NB4 (cell line): ENCODE measurements at regions not wholly inside any gene's neighbourhood (a gene's known extent, or its start where the extent isn't known, plus 50 kb on each side); places are given as distances from the start of the nearest gene placed in this dataset.

Source experiments
- DNase-seq: peaks from one replicate; pipeline ENCODE4 v3.0.0; 2010; ENCODE audit warnings: low read depth
- H3K4me3 ChIP-seq: one replicate; pipeline ENCODE4 v1.5.1; 2011; ENCODE audit warnings: mild to moderate bottlenecking, low read depth, low read length, moderate library complexity
- CTCF ChIP-seq: IDR thresholded peaks from one replicate; pipeline ENCODE4 v1.5.1; 2012; ENCODE audit warnings: low read depth, low read length
- MAX ChIP-seq: IDR thresholded peaks from 2 replicates; pipeline ENCODE4 v1.6.1; 2011; ENCODE audit warnings: low read depth, low read length
- MYC ChIP-seq: IDR thresholded peaks from 2 replicates; pipeline ENCODE4 v1.6.1; 2011; ENCODE audit warnings: low read depth, low read length
- POLR2A ChIP-seq: IDR thresholded peaks from 2 replicates; pipeline ENCODE4 v1.6.1; 2011; ENCODE audit warnings: mild to moderate bottlenecking; ENCODE audit not compliant: insufficient read length; ENCODE audit errors: extremely low read depth

DNA sequence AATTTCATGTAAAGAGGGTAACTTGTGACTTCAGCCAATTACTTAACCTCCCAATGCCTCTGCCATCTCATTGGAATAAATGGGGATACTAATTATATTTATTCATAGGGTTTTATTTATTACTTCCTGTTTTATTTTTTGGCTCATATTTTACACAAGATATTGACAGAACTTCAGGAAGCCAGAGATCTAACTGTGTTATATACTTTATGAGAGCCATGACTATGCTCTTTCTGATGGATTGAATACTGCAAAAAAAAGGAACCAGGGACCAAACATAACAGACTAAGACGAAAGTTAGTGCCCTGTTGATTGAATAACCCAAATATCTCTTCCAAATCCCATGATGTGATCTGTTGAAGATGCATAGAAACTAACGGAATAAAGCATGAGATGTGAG is 243.3 kb upstream of the STARD13 start:
- no peak for DNase-seq
- TF ChIP-seq MYC (no peak), MAX (no peak), POLR2A (no peak), CTCF (no peak)

DNA sequence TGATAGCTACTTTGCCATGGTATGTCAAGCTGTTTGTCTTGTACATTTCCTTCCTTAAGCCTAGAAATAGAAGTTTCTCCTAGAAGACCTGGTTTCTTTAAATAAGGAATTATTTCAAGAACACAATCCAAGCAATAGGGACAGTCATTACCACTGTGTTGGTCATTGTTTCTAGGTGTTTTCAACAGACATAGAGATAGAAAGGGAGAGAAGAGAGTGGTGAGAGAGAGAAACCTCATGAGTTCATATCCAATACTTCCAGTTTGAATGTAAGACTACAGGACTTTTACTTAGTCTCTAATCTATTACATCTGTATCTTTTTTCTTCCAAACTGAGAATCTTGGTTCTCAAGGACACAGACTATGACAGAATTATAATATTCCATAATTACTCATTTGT is 245.9 kb upstream of the STARD13 start:
- no peak for TF ChIP-seq MAX
- no peak for TF ChIP-seq CTCF
- no peak for TF ChIP-seq POLR2A
- TF ChIP-seq MYC, result no peak
- DNase-seq, result no peak
- H3K4me3 ChIP-seq, result no peak overlapping the region

More for the DNA sequence above, 243.3 kb upstream of the STARD13 start:
- H3K4me3 ChIP-seq, result no peak overlapping the region

GRCh38 chr13:33535061-33535460 is 249.5 kb upstream of the STARD13 start:
- TF ChIP-seq POLR2A, result no peak
- no peak for TF ChIP-seq CTCF
- TF ChIP-seq MYC, result no peak
- TF ChIP-seq MAX, result no peak
- H3K4me3 ChIP-seq, result no peak overlapping the region
- no peak for DNase-seq

GRCh38 chr13:33536601-33537000 is 251.0 kb upstream of the STARD13 start:
- TF ChIP-seq MYC (no peak), POLR2A (no peak), MAX (no peak), CTCF (no peak)
- DNase-seq, result no peak
- no peak overlapping the region for H3K4me3 ChIP-seq

DNA sequence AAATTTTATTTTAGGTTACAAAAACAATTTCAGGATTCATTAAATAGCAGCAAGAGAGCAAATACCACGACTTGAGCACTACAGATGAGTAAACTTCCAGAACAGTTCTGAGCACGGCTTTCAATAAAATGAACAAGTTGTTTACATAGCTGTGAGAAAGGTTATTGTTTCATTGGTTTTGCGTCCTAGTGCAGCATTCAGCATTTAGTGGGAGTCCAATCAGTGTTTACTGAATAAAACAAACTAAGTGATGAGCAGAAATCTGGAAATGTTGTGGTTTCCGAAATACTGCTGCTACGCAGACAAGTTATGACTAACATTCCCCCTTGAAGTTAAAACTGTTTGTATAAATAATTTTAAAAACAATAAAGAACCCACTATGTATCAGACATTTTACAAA is 251.5 kb upstream of the STARD13 start:
- no peak for DNase-seq
- TF ChIP-seq MAX (no peak), POLR2A (no peak), MYC (no peak), CTCF (no peak)
- H3K4me3 ChIP-seq, result no peak overlapping the region

- no peak for TF ChIP-seq MAX
- TF ChIP-seq CTCF, result no peak
- no peak for TF ChIP-seq POLR2A
- TF ChIP-seq MYC, result no peak
- no peak overlapping the region for H3K4me3 ChIP-seq
Observed at GRCh38 chr13:33537676-33538075, 252.1 kb upstream of the STARD13 start.

More at GRCh38 chr13:33537676-33538075, 252.1 kb upstream of the STARD13 start:
- no peak for DNase-seq
